SK-N-SH (cell line): ENCODE measurements at regions not wholly inside any gene's neighbourhood (a gene's known extent, or its start where the extent isn't known, plus 50 kb on each side); places are given as distances from the start of the nearest gene placed in this dataset.

Experiments used
- CTCF ChIP-seq: fragments of 200-600 bp; sonication (generic); IDR thresholded peaks from 2 replicates; pipeline ENCODE4 v1.6.1; 2017; ENCODE audit warnings: antibody characterized with exemption, mild to moderate bottlenecking, moderate library complexity
- EZH2phosphoT487 ChIP-seq: fragments of 200-600 bp; sonication (generic); IDR thresholded peaks from 2 replicates; pipeline ENCODE4 v1.6.1; 2017; ENCODE audit warnings: low read depth, mixed run types, mild to moderate bottlenecking, antibody characterized with exemption, moderate library complexity, borderline replicate concordance
- FOSL2 ChIP-seq: IDR thresholded peaks from 2 replicates; pipeline ENCODE4 v1.4.0; 2012; ENCODE audit warnings: low read depth, mild to moderate bottlenecking, moderate library complexity, borderline replicate concordance
- MAX ChIP-seq: IDR thresholded peaks from 2 replicates; pipeline ENCODE4 v1.4.0; 2012; ENCODE audit warnings: low read depth
- MXI1 ChIP-seq: IDR thresholded peaks from 2 replicates; pipeline ENCODE4 v1.6.1; 2012; ENCODE audit warnings: mild to moderate bottlenecking, low read depth, low read length, improper control_type of control experiment
- REST ChIP-seq: IDR thresholded peaks from 2 replicates; pipeline ENCODE4 v1.6.1; 2012; ENCODE audit warnings: mild to moderate bottlenecking, low read depth, low read length, moderate library complexity
- USF2 ChIP-seq: fragments of 150-350 bp; IDR thresholded peaks from 2 replicates; pipeline ENCODE4 v1.6.1; 2017; ENCODE audit warnings: antibody characterized with exemption, low read length, low read depth, borderline replicate concordance
- YY1 ChIP-seq: IDR thresholded peaks from 2 replicates; pipeline ENCODE4 v1.4.0; 2012; ENCODE audit warnings: low read depth, mild to moderate bottlenecking

GRCh38 chr7:47078241-47078640, 503.7 kb downstream of the TNS3 start:
- TF ChIP-seq EZH2phosphoT487: no peak
- TF ChIP-seq CTCF: no peak
- TF ChIP-seq MXI1: no peak
- no peak for TF ChIP-seq REST
- no peak for TF ChIP-seq YY1
- TF ChIP-seq USF2: no peak
- TF ChIP-seq MAX: no peak
- TF ChIP-seq FOSL2: no peak
